ENCODE measurements at regions not wholly inside any gene's neighbourhood (a gene's known extent, or its start where the extent isn't known, plus 50 kb on each side); places are given as distances from the start of the nearest gene placed in this dataset.

DNA sequence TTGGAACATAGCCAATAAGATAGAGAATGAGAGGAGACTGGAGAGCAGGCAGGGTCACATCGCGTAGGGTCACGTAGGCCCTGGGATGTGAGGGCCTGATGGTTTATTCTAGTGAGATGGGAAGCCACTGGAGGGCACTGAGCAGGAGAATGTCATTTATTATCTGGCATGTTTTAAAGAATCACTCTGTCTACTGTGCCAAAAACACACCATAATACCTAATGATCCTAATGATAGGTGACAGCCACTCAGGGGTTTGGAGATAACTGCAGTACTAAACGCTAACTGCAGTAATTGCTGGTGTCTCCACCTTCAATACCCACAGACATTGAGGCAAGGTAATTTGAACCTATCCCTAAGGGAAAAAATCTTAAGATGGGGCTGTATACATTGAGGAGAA, 185.4 kb downstream of the TTLL7 start:
- TF ChIP-seq EP300 (IDR thresholded peaks at IDR 0.05) (no peak), POLR2A (IDR thresholded peaks at IDR 0.05) (no peak)
- TF ChIP-seq, protein P1, sequence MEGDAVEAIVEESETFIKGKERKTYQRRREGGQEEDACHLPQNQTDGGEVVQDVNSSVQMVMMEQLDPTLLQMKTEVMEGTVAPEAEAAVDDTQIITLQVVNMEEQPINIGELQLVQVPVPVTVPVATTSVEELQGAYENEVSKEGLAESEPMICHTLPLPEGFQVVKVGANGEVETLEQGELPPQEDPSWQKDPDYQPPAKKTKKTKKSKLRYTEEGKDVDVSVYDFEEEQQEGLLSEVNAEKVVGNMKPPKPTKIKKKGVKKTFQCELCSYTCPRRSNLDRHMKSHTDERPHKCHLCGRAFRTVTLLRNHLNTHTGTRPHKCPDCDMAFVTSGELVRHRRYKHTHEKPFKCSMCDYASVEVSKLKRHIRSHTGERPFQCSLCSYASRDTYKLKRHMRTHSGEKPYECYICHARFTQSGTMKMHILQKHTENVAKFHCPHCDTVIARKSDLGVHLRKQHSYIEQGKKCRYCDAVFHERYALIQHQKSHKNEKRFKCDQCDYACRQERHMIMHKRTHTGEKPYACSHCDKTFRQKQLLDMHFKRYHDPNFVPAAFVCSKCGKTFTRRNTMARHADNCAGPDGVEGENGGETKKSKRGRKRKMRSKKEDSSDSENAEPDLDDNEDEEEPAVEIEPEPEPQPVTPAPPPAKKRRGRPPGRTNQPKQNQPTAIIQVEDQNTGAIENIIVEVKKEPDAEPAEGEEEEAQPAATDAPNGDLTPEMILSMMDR (IDR thresholded peaks at IDR 0.05): no peak
